CD4-positive, CD25-positive, alpha-beta regulatory T cell (primary cell): ENCODE measurements at regions not wholly inside any gene's neighbourhood (a gene's known extent, or its start where the extent isn't known, plus 50 kb on each side); places are given as distances from the start of the nearest gene placed in this dataset.
A peak's percentile ranks its signal among the peaks of the same experiment; 100 is the strongest.
"Not testable (repeated sequence)": the region's sequence is repeated elsewhere in the genome, so short reads cannot be mapped to it uniquely, and the experiment has no call there.

Experiments used
- ATAC-seq, 2 donors: fragments of 150-1000 bp; cut with Tn5 transposase; one replicate each; pipeline ENCODE4 v1.10.0; 2021; ENCODE audit warnings: low read depth in 2 of 2, moderate number of reproducible peaks in 2 of 2, moderate library complexity in 1 of 2
- DNase-seq, 3 donors: peaks; one replicate each; pipeline versions ENCODE4 v3.0.0 to v3.0.0-alpha.2; 2012 to 2022; ENCODE audit warnings: mixed read lengths in 1 of 3
- H3K27ac ChIP-seq: one replicate; pipeline ENCODE4 v1.7.0; 2013; ENCODE audit warnings: mild to moderate bottlenecking, low read length; ENCODE audit not compliant: insufficient read depth, poor library complexity, severe bottlenecking
- H3K27me3 ChIP-seq: one replicate; pipeline ENCODE4 v1.7.0; 2013; ENCODE audit warnings: low read length; ENCODE audit not compliant: control insufficient read depth, insufficient read depth
- H3K36me3 ChIP-seq: one replicate; pipeline ENCODE4 v1.7.0; 2013; ENCODE audit warnings: mild to moderate bottlenecking, low read length, moderate library complexity; ENCODE audit not compliant: control insufficient read depth, insufficient read depth
- H3K4me1 ChIP-seq: 2 replicates; pipeline ENCODE4 v1.7.0; 2013; ENCODE audit warnings: mild to moderate bottlenecking, low read length; ENCODE audit not compliant: insufficient read depth, control insufficient read depth, poor library complexity, severe bottlenecking
- H3K4me3 ChIP-seq: one replicate; pipeline ENCODE4 v1.7.0; 2013; ENCODE audit warnings: low read depth, mild to moderate bottlenecking, low read length, moderate library complexity
- H3K9me3 ChIP-seq, 2 experiments: 1 replicate in 1 of 2; 2 replicates in 1 of 2; pipeline ENCODE4 v1.7.0; 2013; ENCODE audit warnings: low read length in 2 of 2, mild to moderate bottlenecking in 1 of 2, moderate library complexity in 1 of 2; ENCODE audit not compliant: control insufficient read depth in 2 of 2
- H3K27ac Mint-ChIP-seq, 3 donors: one replicate each; pipeline ENCODE4 v1.8.0; 2020 to 2022; ENCODE audit warnings: mild to moderate bottlenecking in 3 of 3, mixed read lengths in 3 of 3, moderate library complexity in 2 of 3
- H3K27me3 Mint-ChIP-seq: one replicate; pipeline ENCODE4 v1.8.0; 2022; ENCODE audit warnings: mild to moderate bottlenecking, mixed read lengths
- H3K36me3 Mint-ChIP-seq: one replicate; pipeline ENCODE4 v1.8.0; 2020; ENCODE audit warnings: mixed read lengths
- H3K4me1 Mint-ChIP-seq, 4 donors: one replicate each; pipeline ENCODE4 v1.8.0; 2020 to 2022; ENCODE audit warnings: mixed read lengths in 4 of 4, mild to moderate bottlenecking in 1 of 4
- H3K4me3 Mint-ChIP-seq, 4 donors: one replicate each; pipeline ENCODE4 v1.8.0; 2020 to 2022; ENCODE audit warnings: mild to moderate bottlenecking in 4 of 4, mixed read lengths in 4 of 4, moderate library complexity in 3 of 4
- H3K9me3 Mint-ChIP-seq, 7 donors: one replicate each; pipeline ENCODE4 v1.8.0; 2020 to 2022; ENCODE audit warnings: mixed read lengths in 7 of 7, mild to moderate bottlenecking in 3 of 7, moderate library complexity in 2 of 7

DNA sequence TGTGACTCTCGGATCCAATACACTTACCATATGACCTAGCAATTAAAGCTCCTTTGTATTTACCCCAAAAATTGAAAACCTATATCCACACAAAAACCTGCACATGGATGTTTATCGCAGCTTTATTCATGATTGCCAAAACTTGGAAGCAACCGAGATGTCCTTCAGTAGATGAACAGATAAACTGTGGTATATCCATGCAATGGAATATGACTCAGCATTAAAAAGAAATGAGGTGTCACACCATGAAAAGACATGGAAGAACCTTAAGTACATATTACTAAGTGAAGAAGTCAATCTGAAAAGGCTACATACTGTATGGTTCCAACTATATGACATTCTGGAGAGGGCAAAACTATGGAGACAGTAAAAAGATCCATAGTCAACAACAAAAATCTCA, 82.0 kb upstream of the PHF24 start:
- Mint-ChIP-seq H3K27ac (no peak overlapping the region), H3K36me3 (no peaks in the 10 kb centered on the region), H3K4me1 (no peaks in the 10 kb centered on the region), H3K9me3 (peaks cover 0 to 3% (median 0%) of the 10 kb centered on the region in 7 donors), H3K4me3 (no peak overlapping the region), H3K27me3 (peaks cover 24% of the 10 kb centered on the region)
- no peak for ATAC-seq
- Histone ChIP-seq H3K27me3 (peaks cover 6% of the 10 kb centered on the region), H3K36me3 (no peaks in the 10 kb centered on the region), H3K4me1 (no peaks in the 10 kb centered on the region), H3K9me3 (no peaks in the 10 kb centered on the region), H3K4me3 (no peak overlapping the region), H3K27ac (no peak overlapping the region)
- no peak for DNase-seq

DNA sequence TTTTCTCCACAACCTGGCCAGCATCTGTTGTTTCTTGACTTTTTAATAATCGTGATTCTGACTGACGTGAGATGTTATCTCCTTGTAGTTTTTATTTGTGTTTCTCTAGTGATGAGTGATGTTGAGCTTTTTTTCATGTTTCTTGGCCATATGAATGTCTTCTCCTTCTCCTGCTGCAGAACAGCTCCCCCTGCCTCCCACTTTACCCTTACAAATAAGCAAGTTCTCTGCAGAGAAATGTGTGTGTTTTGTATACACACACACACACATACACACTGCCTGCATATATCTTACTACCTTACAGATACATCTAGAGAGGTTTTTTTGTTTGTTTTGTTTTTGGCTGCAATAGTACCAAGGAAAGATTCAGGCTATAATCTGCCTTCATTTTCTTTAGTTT, 88.7 kb upstream of the PHF24 start:
- Histone ChIP-seq H3K9me3 (no peaks in the 10 kb centered on the region), H3K27ac (no peak overlapping the region), H3K27me3 (peaks cover 2% of the 10 kb centered on the region), H3K36me3 (no peaks in the 10 kb centered on the region), H3K4me3 (no peak overlapping the region), H3K4me1 (no peaks in the 10 kb centered on the region)
- no peak overlapping the region for H3K27ac Mint-ChIP-seq
- H3K4me3 Mint-ChIP-seq: no peak overlapping the region
- no peak for ATAC-seq
- no peaks in the 10 kb centered on the region for H3K36me3 Mint-ChIP-seq
- peak in 1 of 3 donors; percentile 18 for DNase-seq
- H3K9me3 Mint-ChIP-seq: peaks cover 0 to 6% (median 3%) of the 10 kb centered on the region in 7 donors
- H3K4me1 Mint-ChIP-seq: no peaks in the 10 kb centered on the region
- peaks cover 8% of the 10 kb centered on the region for H3K27me3 Mint-ChIP-seq

- no peaks in the 10 kb centered on the region for H3K4me1 Mint-ChIP-seq
- H3K9me3 ChIP-seq: peaks cover 0 to 6% of the 10 kb centered on the region in 2 experiments
- no peak overlapping the region for H3K4me3 ChIP-seq
- H3K9me3 Mint-ChIP-seq: peaks cover 0 to 21% (median 3%) of the 10 kb centered on the region in 7 donors
- H3K27me3 Mint-ChIP-seq: peaks cover 12% of the 10 kb centered on the region
- no peaks in the 10 kb centered on the region for H3K36me3 Mint-ChIP-seq
- H3K27ac ChIP-seq: no peak overlapping the region
- H3K27me3 ChIP-seq: peaks cover 5% of the 10 kb centered on the region
- no peak overlapping the region for H3K27ac Mint-ChIP-seq
- H3K4me3 Mint-ChIP-seq: no peak overlapping the region
- no peaks in the 10 kb centered on the region for H3K4me1 ChIP-seq
- no peak for DNase-seq
- H3K36me3 ChIP-seq: no peaks in the 10 kb centered on the region
- ATAC-seq: no peak
Observed at GRCh38 chr9:34866614-34867013, 91.5 kb upstream of the PHF24 start.

DNA sequence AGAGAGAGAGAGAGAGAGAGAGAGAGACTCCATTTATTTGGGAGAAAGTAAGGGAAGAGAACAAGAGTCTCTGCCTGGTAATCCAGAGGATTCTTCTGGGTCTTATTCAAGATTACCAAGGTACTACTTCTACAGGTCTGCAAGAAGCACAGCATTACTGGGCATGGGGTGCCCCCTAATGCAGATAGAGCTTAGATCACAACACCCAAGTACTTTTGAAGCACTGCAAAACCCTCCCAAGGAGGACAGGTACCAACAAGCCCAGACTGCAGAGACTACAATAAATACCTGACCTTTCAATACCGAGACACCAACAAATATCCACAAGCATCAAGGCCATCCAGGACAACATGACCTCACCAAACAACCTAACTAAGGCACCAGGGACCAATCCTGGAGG, 94.7 kb upstream of the PHF24 start:
- peaks cover 2 to 29% (median 8%) of the 10 kb centered on the region in 7 donors for H3K9me3 Mint-ChIP-seq
- no peak for ATAC-seq
- H3K4me1 Mint-ChIP-seq: no peaks in the 10 kb centered on the region

GRCh38 chr9:34862836-34863235, 95.2 kb upstream of the PHF24 start:
- no peaks in the 10 kb centered on the region for H3K4me1 Mint-ChIP-seq
- no peaks in the 10 kb centered on the region for H3K36me3 Mint-ChIP-seq
- H3K27me3 Mint-ChIP-seq: peaks cover 16% of the 10 kb centered on the region

More for the DNA sequence above, 94.7 kb upstream of the PHF24 start:
- Histone ChIP-seq H3K4me1 (no peaks in the 10 kb centered on the region), H3K36me3 (no peaks in the 10 kb centered on the region), H3K27me3 (peaks cover 11% of the 10 kb centered on the region), H3K9me3 (peaks cover 0 to 10% of the 10 kb centered on the region in 2 experiments), H3K4me3 (no peak overlapping the region), H3K27ac (no peak overlapping the region)
- no peaks in the 10 kb centered on the region for H3K36me3 Mint-ChIP-seq
- H3K4me3 Mint-ChIP-seq: no peak overlapping the region
- peaks cover 22% of the 10 kb centered on the region for H3K27me3 Mint-ChIP-seq
- no peak overlapping the region for H3K27ac Mint-ChIP-seq
- DNase-seq: no peak

GRCh38 chr9:34862043-34862442, 96.0 kb upstream of the PHF24 start:
- H3K9me3 Mint-ChIP-seq: peaks cover 2 to 38% (median 5%) of the 10 kb centered on the region in 7 donors
- no peak overlapping the region for H3K27ac ChIP-seq
- no peaks in the 10 kb centered on the region for H3K36me3 ChIP-seq
- no peaks in the 10 kb centered on the region for H3K4me1 ChIP-seq
- H3K27me3 ChIP-seq: peaks cover 11% of the 10 kb centered on the region
- peaks cover 15% of the 10 kb centered on the region for H3K27me3 Mint-ChIP-seq
- peaks cover 1 to 10% of the 10 kb centered on the region in 2 experiments for H3K9me3 ChIP-seq
- no peaks in the 10 kb centered on the region for H3K36me3 Mint-ChIP-seq
- no peak overlapping the region for H3K4me3 Mint-ChIP-seq
- no peaks in the 10 kb centered on the region for H3K4me1 Mint-ChIP-seq
- H3K27ac Mint-ChIP-seq: no peak overlapping the region
- DNase-seq: no peak
- no peak overlapping the region for H3K4me3 ChIP-seq
- no peak for ATAC-seq

More at GRCh38 chr9:34862836-34863235, 95.2 kb upstream of the PHF24 start:
- no peaks in the 10 kb centered on the region for H3K36me3 ChIP-seq
- peaks cover 0 to 10% of the 10 kb centered on the region in 2 experiments for H3K9me3 ChIP-seq
- no peak overlapping the region for H3K27ac ChIP-seq
- H3K27me3 ChIP-seq: peaks cover 11% of the 10 kb centered on the region
- Mint-ChIP-seq H3K27ac (no peak overlapping the region), H3K4me3 (no peak overlapping the region), H3K9me3 (peaks cover 2 to 33% (median 5%) of the 10 kb centered on the region in 7 donors)
- no peaks in the 10 kb centered on the region for H3K4me1 ChIP-seq
- no peak for ATAC-seq
- DNase-seq: no peak
- no peak overlapping the region for H3K4me3 ChIP-seq

DNA sequence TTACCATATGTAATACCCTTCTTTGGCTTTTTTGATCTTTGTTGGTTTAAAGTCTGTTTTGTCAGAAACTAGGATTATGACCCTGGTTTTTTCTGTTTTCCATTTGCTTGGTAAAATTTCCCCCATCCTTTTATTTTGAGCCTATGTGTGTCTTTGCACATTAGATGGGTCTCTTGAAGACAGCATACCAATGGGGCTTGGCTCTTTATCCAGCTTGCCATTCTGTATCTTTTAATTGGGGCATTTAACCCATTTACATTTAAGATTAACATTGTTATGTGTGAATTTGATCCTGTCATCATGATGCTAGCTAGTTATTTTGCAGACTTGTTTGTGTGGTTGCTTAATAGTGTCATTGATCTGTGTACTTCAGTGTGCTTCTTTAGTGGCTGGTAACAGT, 103.1 kb upstream of the PHF24 start:
- H3K4me3 Mint-ChIP-seq, H3K27ac ChIP-seq, DNase-seq, H3K4me1 ChIP-seq, H3K27ac Mint-ChIP-seq, ATAC-seq, H3K27me3 ChIP-seq, H3K4me3 ChIP-seq, H3K36me3 ChIP-seq, H3K36me3 Mint-ChIP-seq, H3K4me1 Mint-ChIP-seq: not testable (repeated sequence)
- peaks cover 15 to 24% of the 10 kb centered on the region in 2 experiments for H3K9me3 ChIP-seq
- Mint-ChIP-seq H3K27me3 (peaks cover 10% of the 10 kb centered on the region), H3K9me3 (peaks cover 0 to 20% (median 0%) of the 10 kb centered on the region in 7 donors)

- Mint-ChIP-seq H3K27me3 (peaks cover 4% of the 10 kb centered on the region), H3K9me3 (no peaks in the 10 kb centered on the region), H3K4me1 (no peaks in the 10 kb centered on the region), H3K4me3 (no peak overlapping the region), H3K27ac (no peak overlapping the region), H3K36me3 (no peaks in the 10 kb centered on the region)
- DNase-seq: no peak
- no peaks in the 10 kb centered on the region for H3K4me1 ChIP-seq
- no peak overlapping the region for H3K4me3 ChIP-seq
- H3K36me3 ChIP-seq: no peaks in the 10 kb centered on the region
- no peak overlapping the region for H3K27ac ChIP-seq
- H3K9me3 ChIP-seq: peaks cover 0 to 1% of the 10 kb centered on the region in 2 experiments
- H3K27me3 ChIP-seq: peaks cover 3% of the 10 kb centered on the region
- ATAC-seq: no peak
Observed at GRCh38 chr9:34830068-34830467, 120.1 kb upstream of the CCL21 start.
